DMS79 treated with DMSO at 0.1 percent for 48 hours (cell line): ENCODE measurements at regions not wholly inside any gene's neighbourhood (a gene's known extent, or its start where the extent isn't known, plus 50 kb on each side); places are given as distances from the start of the nearest gene placed in this dataset.
A peak's percentile ranks its signal among the peaks of the same experiment; 100 is the strongest.

ENCODE experiments used
- DNase-seq: peaks from one replicate; lab custom pipeline; 2025; lab: John Stamatoyannopoulos, UW

DNA sequence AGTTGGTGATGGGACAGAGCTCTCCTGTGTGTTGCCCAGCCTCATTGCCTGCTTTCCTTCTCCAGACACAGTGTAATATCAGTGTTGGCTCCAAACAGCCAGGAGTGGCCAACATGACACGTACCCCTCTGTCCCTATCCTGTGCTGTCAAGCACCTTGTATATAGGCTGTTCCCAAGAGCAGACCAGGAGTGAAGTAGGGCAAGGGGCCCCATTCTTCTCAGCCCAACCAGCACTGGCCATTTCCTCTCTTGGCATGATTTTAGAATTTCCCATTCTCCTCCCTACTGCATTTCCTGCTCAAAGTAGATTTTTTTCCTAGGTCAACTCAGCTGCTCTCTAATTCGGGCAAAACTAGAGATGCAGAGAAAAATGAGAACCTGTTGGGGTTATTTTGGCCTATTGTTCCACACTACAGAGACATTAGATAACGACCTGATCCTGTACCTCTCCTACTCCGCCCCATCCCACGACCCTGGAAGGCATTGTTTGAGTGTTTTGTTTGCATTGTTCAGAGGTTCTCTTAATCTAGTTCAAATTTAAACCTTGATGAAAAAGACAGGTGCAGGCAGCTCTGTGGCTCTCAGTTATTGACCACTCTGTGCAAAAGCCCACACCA, 95.6 kb downstream of the RASSF10 start:
- no peak for DNase-seq

DNA sequence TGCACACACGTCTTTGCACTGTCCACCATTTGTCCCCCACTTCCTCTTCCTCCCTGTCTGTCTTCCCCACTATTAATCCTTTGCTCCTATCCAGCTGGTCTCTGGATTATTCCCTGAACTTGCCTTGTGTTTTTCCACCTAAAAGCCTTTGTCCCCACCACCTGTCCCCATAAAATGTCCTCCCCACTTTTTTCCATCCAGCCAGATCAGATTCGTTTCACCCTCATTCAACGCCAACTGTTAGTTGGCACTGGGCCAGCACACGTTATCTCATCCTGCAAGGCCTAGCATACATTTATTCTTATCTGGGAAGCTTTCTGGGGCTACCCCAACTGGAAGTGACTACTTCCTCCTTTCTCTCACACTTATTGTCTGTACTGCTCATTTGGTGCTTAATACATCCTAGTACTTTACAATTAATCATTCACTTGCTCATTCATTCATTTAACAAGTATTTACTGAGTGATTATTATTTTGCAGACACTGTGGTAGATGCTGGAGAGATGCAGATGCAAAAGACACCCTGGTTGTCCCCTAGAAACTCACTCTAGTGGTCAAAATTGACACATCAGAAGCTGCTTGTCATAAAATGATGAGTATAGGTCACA, 96.2 kb downstream of the RASSF10 start:
- DNase-seq = peak; percentile 68

DNA sequence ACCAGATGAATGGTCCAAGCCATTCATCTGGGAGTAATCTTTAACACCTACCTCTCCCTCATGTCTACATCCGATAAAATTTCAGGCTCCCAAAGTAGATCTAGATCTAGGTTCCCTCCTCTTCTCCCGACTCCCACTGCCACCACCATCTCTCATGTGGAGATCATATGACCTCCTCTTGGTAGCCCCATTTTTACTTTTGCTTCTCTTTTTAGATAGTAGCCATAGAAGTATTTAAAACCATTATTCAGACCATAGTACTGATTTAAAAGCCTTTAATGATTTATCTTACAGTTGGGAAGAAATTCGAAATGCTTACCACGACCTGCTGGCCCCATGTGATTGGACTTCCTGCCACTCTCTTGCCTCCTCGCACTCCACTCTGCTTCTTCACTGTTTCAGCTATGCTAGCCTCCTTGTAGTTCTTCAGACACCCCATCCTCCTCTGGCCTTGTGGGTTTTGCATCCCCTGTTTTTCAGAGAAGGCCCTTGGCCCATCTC, 98.5 kb downstream of the RASSF10 start:
- no peak for DNase-seq

DNA sequence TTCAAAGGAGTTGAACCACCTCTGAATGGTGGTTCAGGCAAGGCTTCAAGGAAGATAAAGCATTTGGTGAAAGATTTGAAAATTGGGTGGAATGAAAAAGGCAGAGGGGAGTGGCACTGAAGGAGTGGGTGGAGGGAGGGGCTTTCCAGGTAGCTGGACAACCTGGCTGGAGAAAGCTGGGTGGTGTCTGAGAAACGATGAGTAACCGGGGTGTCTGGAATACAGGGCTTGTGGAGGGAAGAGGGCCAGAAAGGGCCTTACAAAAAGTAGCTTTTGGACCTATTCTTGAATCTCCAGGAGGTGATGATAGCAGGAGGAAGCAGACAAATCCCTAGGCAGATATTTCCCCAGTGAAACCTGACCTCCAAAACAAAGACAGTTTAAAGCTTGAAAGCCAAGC, 99.3 kb downstream of the RASSF10 start:
- DNase-seq = no peak

DNA sequence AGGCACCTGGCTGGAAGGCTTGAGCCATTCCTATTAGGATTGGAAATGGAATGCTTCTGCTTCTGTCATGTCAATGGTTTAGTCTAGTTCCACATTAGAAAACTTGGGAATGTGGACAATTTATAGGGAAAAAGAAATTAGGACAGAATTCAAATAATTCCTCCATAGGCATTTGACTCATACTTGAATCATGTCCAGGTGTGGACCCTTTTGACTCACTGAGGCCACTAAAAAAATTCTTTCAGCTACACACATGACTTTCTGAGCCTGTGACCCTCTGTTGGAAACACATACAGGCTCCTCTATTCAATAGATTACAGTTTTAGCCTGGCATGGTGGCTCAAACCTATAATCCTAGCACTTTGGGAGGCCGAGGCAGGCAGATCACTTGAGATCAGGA, 100.5 kb downstream of the RASSF10 start:
- no peak for DNase-seq

DNA sequence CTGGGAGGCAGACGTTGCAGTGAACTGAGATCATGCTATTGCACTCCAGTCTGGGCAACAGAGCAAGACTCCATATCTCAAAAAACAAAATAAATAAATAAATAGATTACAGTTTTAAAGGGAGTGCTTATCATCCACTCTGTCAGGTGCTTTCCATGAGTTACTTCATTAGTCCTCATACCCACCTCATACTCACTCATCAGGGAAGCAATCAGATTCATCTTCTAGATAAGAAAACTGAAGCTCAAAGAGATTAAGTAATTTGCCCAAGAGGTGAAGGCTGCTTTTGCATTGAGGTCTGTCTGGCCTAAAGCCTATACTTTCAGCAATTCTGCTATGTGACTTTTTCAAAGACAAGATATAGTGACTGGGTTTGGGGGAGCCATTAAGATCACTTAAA, 101.0 kb downstream of the RASSF10 start:
- no peak for DNase-seq

DNA sequence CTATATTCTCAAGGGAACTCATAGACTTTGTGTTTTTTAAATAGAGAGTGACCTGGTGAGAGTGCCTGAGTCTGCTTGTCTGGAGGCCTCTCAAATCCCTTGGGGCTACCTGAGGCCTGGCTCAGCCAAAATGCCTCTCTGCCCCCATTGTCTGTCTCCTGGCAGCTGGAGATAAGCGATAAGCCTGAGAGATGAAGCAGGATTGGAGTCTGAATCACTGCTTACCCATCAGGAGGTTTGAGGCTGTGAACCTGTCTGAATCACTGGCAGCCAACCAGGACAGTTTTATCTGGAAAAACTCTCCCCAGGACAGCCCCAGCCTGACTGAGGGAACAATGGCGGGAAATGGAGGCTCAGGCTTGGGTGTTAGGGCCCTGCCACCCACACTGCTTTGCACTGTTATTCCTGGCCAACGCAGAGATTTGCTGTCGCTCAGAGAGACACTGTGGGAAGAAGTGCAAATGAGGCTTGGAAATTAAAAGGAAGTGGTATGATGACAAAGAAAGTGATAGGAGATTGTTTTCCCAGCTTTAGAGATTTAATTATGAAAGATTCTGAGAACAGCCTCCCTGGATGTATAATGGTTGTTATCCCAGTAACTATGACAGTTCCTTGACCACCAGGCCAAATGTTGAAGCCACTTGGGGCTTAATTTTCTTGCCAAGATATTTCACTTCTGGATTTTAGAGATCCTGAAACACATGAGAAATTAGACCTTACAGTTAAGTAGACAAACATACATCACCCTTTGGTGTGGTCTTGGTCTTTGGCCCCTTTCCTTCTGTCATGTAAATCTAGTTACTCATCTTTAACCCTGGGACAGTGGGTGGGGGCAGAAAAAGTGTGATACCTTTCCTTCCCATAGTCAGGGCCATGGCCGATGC, 102.1 kb downstream of the RASSF10 start:
- no peak for DNase-seq

DNA sequence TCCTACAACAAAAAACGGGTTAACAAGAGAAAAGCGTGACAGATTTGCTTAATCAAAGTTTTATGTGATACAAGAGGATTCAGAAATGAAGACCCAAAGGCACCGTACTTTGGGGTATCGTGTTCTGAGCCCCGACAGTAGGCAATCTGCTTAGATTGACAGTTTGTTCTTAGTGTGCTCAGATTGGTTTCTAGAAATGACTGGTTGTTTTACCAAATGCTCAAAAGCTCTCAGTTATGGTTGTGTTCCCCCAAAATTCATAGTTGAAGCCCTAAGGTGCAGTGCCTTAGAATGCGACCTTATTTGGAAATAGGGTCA, 102.7 kb downstream of the RASSF10 start:
- DNase-seq = no peak

DNA sequence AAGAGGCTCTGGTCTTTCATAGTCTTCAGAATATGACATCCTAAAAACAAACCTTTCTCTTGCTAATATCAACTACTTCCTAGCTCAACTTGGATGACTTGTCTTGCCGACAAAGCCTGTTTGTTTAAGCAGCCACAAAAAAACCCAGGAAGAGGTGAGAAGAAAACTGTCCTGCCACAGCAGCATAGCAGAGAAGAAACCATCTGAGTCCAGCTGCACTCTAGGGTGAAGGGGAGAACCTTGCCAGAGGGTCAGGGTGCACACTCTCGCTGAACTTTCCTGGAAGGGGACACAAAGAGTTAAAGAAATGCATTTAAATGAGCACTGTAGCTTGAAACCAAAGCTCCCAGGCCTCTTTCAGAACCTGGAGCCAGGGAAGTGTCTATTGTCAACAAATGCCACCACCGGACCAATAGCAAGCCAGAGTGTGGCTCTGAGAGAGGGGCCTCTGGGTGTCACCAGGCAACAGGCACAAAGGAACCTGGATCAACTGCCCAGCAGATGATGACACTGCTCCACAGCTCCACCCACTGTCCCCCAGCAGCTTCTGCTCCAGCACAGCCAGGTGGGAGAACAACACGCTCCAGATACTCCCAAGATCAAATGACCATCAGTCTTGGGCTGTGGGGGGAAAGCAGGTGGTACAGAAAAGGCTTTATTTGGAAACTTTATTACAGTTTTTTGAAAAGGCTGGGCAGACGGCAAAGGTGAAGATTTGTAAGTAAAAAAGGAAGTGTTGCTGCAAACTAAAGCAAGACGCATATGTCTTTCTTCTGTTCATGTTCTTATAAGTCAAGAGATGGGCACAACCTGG, 105.7 kb downstream of the RASSF10 start:
- peak; percentile 88 for DNase-seq

DNA sequence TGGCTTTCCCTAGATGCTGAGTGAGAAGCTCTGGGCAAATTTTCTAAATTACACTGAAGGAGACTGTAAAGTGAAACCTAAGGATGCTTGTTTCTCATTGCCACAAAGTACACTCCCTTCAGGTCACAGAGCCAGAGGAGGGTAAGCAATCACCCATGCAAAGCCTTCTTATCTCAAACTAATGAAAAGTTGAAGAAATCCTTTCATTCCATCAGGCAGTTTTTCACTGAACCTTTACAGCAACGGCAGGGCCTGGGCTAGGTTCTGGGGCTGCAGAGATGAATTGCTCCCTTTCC, 106.2 kb downstream of the RASSF10 start:
- DNase-seq = no peak

DNA sequence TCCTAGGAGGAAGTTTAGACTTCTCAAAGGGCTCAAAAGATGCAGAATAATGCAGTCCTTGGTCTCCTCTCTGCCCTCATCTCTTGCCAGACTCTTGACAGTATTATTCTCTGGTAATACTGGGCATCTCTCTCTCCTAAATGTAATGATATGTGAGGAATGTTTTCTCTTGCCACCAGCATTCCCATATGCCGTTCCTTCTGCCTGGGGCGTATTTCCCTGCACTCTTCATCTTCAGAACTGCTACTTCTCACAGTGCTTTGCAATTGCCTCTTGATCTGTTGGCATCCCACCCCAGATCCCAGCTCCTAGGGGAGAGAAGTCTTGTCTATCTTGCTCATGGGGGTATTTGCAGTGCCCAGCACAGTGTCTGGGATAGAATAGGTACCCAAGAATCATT, 107.4 kb downstream of the RASSF10 start:
- no peak for DNase-seq

DNA sequence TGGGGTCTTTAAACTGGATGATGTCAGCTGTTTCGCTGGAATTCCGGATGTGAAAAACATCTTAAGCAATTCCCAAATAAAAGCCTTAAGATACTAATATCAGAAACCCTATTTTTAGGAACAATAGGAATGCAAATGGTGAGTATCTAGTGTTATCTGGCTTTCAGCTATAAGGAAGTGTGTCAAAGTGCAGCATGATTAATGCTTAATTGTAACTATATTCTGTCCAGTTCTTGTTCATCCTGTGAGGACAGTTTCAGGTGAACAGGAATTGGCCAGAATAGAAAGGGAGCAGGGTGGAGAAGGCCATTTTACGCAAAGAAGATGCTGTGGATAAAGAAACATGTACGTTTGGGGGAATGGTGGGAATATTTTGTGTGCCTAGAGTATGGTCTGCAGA, 108.2 kb downstream of the RASSF10 start:
- DNase-seq = no peak

DNA sequence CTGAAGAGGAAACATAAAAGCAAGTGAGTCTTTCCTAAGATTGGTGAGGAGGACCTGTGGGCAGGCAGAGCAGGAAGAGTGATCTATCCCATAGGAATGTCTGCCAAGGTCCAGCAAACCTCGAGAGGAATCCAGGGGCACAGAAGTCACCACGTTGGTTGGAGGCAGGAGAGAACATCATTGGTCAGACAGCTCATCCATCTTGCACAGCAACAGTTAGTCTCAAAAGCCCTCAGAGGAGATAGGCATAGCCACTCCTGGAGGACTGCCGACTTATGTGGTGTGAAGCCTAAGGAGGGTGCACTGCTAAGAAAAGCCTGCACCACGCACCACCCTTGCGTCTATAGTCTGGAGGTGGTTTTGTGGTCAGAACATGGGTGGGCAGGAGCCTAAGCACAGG, 109.1 kb downstream of the RASSF10 start:
- no peak for DNase-seq

DNA sequence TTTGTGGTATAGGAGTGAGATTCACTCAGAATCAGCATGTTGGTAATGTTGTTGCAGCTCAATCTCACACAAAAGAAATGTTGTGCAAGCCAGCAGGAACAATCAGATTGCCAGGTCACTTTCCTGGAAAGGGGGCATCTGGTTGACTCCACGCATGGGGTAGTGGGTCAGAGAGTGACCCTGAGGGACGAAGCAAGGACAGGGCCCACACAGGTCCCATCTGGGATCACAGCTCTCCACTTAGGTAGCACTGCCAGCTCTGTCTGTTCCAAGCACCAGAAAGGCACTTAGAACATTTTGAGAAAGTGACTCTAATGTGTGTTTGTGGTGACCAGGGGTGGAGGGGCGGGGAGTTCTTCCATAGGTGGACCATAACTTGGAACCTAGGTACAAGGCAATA, 109.5 kb downstream of the RASSF10 start:
- no peak for DNase-seq

DNA sequence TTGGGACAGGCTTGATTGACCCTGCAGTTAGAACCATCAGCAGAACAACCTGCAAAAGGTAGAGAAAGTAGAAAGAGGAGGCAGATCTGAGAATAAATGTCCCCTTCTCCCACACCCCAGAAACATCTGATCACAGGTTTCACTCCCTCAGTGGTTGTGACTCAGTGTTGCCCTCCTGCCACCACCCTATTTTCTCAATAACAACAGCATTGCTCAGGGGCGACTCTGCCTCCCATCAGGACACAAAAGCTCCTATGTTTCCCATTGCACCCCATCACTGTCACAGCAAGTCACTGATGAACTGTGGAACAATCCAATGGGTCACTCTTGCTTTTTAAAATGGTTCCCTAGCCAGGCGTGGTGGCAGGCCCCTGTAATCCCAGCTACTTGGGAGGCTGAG, 110.2 kb downstream of the RASSF10 start:
- DNase-seq = no peak

DNA sequence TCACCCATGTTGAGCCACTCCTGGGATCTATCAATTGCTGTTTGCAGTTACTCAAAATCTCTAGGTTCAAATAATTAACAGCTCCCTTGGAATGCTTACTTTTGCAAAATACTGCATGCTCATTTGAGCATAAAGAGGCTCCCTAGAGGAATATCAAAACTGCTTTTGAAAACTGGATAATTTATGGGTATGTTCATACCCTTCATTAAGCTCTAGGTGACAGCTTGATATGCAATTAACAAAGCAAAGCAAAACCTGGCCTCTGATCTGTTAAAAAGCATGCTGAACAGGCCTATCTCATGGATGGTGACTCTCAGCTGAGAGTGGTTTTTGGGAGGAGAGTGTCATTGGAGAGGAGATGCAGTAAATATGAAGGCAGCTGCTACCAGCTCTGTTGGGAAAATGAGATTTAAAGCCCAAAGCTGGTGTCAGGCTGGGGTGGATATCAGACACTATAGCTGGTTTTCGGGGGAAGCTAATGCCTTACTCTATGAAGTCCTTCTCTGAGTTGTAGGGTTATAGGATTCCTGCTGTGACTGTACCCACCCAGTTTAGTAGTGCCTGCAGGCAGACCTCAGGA, 110.9 kb downstream of the RASSF10 start:
- peak; percentile 98 for DNase-seq

DNA sequence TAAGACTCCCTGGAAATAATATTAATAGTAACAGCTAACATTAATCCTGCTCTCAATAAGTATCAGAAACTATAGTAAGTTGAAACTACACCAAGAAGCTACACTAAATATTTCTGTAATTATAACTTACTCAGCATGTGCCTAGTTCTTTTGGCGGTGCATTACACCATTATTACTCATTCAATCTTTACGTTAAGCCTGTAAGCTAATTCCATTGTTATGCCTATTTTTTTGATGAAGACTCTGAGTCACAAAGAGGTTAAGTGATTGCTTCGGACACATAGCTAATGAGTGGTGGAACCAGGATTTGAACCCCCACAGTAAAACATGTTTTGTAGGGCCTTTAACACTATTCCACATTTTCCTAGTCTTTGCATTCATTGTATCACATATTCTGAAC, 111.6 kb downstream of the RASSF10 start:
- DNase-seq = no peak

DNA sequence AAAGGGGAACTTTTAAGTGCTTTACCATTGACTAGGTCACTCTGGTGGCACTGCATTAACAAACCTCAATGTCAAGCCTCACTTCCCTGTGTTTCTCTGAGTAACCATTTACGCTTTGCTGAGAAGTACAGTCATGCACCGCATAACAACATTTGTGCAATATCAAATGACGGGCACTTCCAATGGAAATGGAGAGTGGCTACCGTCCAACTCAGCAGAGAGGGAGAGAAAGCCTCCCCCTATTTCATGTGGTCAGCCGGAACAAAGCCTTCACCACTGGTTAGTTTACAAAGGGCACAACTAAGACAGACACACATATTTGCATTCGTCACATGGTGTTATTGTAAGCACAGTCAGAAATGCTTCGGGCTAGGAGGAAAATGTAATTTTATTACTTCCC, 117.3 kb downstream of the RASSF10 start:
- peak; percentile 94 for DNase-seq

DNA sequence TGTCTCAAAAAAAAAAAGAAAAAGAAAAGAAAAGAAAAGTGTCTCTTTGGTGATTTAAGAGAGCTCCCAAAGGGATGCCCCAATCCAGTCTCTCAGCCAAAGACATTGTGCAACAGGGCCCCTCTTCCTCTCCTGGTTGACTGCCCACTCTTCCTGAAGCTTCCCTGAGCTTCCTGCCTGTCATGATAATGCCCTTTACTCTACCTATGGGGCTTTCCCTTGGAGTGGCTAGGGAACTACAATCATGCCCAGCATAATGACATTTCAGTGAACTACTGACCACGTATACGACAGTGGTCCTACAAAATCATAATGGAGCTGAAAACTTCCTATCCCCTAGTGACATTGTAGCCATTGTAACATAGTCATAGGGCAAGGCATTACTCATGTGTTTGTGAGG, 118.0 kb downstream of the RASSF10 start:
- DNase-seq = no peak

DNA sequence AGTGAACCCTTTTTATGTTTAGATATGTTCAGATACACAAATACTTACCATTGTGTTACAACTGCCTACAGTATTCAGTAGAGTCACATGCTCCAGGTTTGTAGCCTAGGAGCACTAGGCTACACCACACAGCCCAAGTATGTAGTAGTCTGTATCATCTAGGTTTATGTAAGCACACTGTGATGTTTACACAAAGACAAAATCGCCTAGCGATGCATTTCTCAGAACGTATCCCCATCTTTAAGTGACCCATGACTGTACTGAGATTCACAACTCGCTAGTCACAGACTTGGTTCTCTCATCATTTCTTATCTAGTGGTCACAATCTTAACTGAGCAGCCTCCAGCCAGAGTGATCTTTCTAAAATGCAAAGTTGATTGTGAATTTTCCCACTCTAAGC, 119.2 kb downstream of the RASSF10 start:
- no peak for DNase-seq

DNA sequence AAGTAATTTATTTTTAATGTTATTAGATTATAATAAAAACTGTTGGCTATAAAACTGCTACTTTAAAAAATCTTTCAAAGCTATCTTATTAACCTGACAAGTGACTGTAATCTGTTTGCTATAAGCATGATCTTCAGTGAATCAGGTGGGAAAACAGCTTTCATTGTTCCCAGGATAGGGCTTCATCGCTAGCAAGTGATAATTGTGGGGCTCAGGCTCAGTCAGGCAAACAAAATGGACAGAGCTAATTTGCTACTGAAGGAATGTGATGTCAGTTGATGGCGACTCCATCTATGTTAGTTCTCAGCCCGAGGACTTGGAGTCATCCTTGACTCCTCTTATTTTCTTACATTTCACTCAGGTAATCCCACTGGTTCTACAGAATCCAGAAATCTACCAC, 125.0 kb downstream of the RASSF10 start:
- no peak for DNase-seq

DNA sequence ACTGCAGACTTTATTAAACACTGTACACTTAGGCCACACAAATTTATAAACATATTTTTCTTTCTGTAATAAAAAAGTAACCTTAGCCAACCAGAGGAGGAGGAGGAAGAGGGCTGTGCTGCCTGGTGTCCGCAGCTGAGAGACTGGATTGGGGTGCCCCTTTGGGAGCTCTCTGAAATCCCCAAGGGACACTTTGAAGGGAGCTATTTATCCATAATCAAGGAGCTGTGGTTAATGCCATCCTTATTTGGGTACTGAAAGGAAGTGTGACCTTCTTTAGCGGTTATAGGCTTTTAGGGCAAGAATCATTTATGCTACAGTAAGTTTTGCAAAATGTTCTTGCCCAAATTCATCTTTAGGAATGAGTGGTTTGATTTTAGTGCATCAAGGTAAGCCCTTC, 125.8 kb downstream of the RASSF10 start:
- DNase-seq = no peak
